Superior temporal gyrus (tissue), 1 donor: ENCODE measurements at regions not wholly inside any gene's neighbourhood (a gene's known extent, or its start where the extent isn't known, plus 50 kb on each side); places are given as distances from the start of the nearest gene placed in this dataset.
"Not testable (repeated sequence)": the region's sequence is repeated elsewhere in the genome, so short reads cannot be mapped to it uniquely, and the experiment has no call there.

Experiments used
- DNase-seq: peaks from one replicate; pipeline ENCODE4 v3.0.0-alpha.2; 2016; ENCODE audit errors: extremely low spot score

- no peak for DNase-seq
Observed at GRCh38 chr12:66733321-66733720, 54.4 kb upstream of the GRIP1 start.

GRCh38 chr12:66733839-66734238, 55.0 kb upstream of the GRIP1 start:
- no peak for DNase-seq

- DNase-seq, result no peak
Observed at GRCh38 chr12:66735275-66735674, 56.4 kb upstream of the GRIP1 start.

GRCh38 chr12:66736931-66737330, 58.1 kb upstream of the GRIP1 start:
- DNase-seq, result no peak

- no peak for DNase-seq
Observed at GRCh38 chr12:66739266-66739665, 60.4 kb upstream of the GRIP1 start.

GRCh38 chr12:66739940-66740651, 61.2 kb upstream of the GRIP1 start:
- no peak for DNase-seq

GRCh38 chr12:66740732-66741131, 61.9 kb upstream of the GRIP1 start:
- DNase-seq, result no peak

GRCh38 chr12:66741919-66742318, 63.0 kb upstream of the GRIP1 start:
- no peak for DNase-seq

GRCh38 chr12:66742508-66743367, 63.9 kb upstream of the GRIP1 start:
- DNase-seq, result no peak

- no peak for DNase-seq
Observed at GRCh38 chr12:66744461-66744860, 65.6 kb upstream of the GRIP1 start.

GRCh38 chr12:66744956-66745383, 66.1 kb upstream of the GRIP1 start:
- no peak for DNase-seq

GRCh38 chr12:66746489-66747201, 67.8 kb upstream of the GRIP1 start:
- DNase-seq, result no peak

- DNase-seq, result no peak
Observed at GRCh38 chr12:66751432-66752113, 72.7 kb upstream of the GRIP1 start.

- no peak for DNase-seq
Observed at GRCh38 chr12:66753810-66754209, 74.9 kb upstream of the GRIP1 start.

GRCh38 chr12:66755727-66756395, 77.0 kb upstream of the GRIP1 start:
- DNase-seq, result no peak

GRCh38 chr12:66756631-66757030, 77.8 kb upstream of the GRIP1 start:
- DNase-seq, result no peak

GRCh38 chr12:66760122-66760521, 81.2 kb upstream of the GRIP1 start:
- DNase-seq, result not testable (repeated sequence)

GRCh38 chr12:66763467-66763866, 84.6 kb upstream of the GRIP1 start:
- DNase-seq, result no peak

- DNase-seq, result no peak
Observed at GRCh38 chr12:66765204-66765603, 86.3 kb upstream of the GRIP1 start.

GRCh38 chr12:66767536-66767935, 88.7 kb upstream of the GRIP1 start:
- DNase-seq, result no peak

GRCh38 chr12:66768293-66768692, 89.4 kb upstream of the GRIP1 start:
- no peak for DNase-seq
